ENCODE measurements at regions not wholly inside any gene's neighbourhood (a gene's known extent, or its start where the extent isn't known, plus 50 kb on each side); places are given as distances from the start of the nearest gene placed in this dataset.

DNA sequence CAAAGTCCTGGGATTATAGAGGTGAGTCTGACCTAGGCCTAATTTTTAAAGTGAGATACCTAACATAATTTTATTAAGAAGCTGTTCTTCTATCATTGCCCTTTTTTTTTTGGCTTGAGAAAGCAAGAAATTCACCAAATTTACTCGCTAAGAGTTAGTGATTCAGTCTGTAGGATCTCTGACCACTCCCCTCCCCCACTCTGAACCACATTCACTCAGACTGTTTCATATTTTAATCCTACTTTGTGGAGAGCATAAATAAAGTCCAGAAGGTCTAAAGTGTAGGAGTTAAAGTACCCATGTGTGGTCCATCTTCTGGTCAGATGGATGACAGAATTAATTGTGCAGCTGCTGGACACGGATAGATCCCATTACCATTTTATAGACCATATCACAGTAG lies 115.8 kb upstream of the MGAT5 start:
- DNase-seq (ENCODE audit: low spot score) (no peak), ATAC-seq (no peak)
- H3K27ac Mint-ChIP-seq = peak overlapping the region; percentile 21; the same call in 1 of the 2 replicates
- Histone ChIP-seq H4K20me1 (replicated peaks; ENCODE audit: insufficient read depth) (no peaks in the 10 kb centered on the region), H3F3A (replicated peaks; ENCODE audit: low read depth) (no peaks in the 10 kb centered on the region), H3K27me3 (ENCODE audit: insufficient read depth) (no peaks in the 10 kb centered on the region), H3K27ac (ENCODE audit: low read depth) (no peak overlapping the region), H3K79me2 (replicated peaks; ENCODE audit: insufficient read depth) (peaks cover 73% of the 10 kb centered on the region), H3K9me2 (ENCODE audit: insufficient read depth) (no peaks in the 10 kb centered on the region), H2AFZ (no peak overlapping the region), H3K4me2 (no peak overlapping the region), H3K4me1 (ENCODE audit: insufficient read depth) (peaks cover 51% of the 10 kb centered on the region), H3K4me3 (no peak overlapping the region), H3K36me3 (ENCODE audit: insufficient read depth) (no peaks in the 10 kb centered on the region)
- no peaks in the 10 kb centered on the region; the same call in 2 of the 3 replicates for H3K9me3 Mint-ChIP-seq
- H3K27me3 Mint-ChIP-seq (ENCODE audit: insufficient read depth, low read depth, poor library complexity) = peaks cover 9% of the 10 kb centered on the region
- no peaks in the 10 kb centered on the region for H3K36me3 Mint-ChIP-seq (ENCODE audit: low read depth)
- H3K4me1 Mint-ChIP-seq = peaks cover 74% of the 10 kb centered on the region
- H3K4me3 Mint-ChIP-seq = no peak overlapping the region
- TF ChIP-seq, protein P1, sequence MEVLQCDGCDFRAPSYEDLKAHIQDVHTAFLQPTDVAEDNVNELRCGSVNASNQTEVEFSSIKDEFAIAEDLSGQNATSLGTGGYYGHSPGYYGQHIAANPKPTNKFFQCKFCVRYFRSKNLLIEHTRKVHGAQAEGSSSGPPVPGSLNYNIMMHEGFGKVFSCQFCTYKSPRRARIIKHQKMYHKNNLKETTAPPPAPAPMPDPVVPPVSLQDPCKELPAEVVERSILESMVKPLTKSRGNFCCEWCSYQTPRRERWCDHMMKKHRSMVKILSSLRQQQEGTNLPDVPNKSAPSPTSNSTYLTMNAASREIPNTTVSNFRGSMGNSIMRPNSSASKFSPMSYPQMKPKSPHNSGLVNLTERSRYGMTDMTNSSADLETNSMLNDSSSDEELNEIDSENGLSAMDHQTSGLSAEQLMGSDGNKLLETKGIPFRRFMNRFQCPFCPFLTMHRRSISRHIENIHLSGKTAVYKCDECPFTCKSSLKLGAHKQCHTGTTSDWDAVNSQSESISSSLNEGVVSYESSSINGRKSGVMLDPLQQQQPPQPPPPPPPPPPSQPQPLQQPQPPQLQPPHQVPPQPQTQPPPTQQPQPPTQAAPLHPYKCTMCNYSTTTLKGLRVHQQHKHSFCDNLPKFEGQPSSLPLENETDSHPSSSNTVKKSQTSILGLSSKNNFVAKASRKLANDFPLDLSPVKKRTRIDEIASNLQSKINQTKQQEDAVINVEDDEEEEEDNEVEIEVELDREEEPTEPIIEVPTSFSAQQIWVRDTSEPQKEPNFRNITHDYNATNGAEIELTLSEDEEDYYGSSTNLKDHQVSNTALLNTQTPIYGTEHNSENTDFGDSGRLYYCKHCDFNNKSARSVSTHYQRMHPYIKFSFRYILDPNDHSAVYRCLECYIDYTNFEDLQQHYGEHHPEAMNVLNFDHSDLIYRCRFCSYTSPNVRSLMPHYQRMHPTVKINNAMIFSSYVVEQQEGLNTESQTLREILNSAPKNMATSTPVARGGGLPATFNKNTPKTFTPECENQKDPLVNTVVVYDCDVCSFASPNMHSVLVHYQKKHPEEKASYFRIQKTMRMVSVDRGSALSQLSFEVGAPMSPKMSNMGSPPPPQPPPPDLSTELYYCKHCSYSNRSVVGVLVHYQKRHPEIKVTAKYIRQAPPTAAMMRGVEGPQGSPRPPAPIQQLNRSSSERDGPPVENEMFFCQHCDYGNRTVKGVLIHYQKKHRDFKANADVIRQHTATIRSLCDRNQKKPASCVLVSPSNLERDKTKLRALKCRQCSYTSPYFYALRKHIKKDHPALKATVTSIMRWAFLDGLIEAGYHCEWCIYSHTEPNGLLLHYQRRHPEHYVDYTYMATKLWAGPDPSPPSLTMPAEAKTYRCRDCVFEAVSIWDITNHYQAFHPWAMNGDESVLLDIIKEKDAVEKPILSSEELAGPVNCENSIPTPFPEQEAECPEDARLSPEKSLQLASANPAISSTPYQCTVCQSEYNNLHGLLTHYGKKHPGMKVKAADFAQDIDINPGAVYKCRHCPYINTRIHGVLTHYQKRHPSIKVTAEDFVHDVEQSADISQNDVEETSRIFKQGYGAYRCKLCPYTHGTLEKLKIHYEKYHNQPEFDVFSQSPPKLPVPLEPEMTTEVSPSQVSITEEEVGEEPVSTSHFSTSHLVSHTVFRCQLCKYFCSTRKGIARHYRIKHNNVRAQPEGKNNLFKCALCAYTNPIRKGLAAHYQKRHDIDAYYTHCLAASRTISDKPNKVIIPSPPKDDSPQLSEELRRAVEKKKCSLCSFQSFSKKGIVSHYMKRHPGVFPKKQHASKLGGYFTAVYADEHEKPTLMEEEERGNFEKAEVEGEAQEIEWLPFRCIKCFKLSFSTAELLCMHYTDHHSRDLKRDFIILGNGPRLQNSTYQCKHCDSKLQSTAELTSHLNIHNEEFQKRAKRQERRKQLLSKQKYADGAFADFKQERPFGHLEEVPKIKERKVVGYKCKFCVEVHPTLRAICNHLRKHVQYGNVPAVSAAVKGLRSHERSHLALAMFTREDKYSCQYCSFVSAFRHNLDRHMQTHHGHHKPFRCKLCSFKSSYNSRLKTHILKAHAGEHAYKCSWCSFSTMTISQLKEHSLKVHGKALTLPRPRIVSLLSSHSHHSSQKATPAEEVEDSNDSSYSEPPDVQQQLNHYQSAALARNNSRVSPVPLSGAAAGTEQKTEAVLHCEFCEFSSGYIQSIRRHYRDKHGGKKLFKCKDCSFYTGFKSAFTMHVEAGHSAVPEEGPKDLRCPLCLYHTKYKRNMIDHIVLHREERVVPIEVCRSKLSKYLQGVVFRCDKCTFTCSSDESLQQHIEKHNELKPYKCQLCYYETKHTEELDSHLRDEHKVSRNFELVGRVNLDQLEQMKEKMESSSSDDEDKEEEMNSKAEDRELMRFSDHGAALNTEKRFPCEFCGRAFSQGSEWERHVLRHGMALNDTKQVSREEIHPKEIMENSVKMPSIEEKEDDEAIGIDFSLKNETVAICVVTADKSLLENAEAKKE (CRISPR knock-in tag; IDR thresholded peaks at IDR 0.05) = no peak
- TF ChIP-seq EZH2 (IDR thresholded peaks at IDR 0.05; ENCODE audit: low read depth, unreplicated experiment) = no peak
- TF ChIP-seq, protein P2, sequence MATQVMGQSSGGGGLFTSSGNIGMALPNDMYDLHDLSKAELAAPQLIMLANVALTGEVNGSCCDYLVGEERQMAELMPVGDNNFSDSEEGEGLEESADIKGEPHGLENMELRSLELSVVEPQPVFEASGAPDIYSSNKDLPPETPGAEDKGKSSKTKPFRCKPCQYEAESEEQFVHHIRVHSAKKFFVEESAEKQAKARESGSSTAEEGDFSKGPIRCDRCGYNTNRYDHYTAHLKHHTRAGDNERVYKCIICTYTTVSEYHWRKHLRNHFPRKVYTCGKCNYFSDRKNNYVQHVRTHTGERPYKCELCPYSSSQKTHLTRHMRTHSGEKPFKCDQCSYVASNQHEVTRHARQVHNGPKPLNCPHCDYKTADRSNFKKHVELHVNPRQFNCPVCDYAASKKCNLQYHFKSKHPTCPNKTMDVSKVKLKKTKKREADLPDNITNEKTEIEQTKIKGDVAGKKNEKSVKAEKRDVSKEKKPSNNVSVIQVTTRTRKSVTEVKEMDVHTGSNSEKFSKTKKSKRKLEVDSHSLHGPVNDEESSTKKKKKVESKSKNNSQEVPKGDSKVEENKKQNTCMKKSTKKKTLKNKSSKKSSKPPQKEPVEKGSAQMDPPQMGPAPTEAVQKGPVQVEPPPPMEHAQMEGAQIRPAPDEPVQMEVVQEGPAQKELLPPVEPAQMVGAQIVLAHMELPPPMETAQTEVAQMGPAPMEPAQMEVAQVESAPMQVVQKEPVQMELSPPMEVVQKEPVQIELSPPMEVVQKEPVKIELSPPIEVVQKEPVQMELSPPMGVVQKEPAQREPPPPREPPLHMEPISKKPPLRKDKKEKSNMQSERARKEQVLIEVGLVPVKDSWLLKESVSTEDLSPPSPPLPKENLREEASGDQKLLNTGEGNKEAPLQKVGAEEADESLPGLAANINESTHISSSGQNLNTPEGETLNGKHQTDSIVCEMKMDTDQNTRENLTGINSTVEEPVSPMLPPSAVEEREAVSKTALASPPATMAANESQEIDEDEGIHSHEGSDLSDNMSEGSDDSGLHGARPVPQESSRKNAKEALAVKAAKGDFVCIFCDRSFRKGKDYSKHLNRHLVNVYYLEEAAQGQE (IDR thresholded peaks at IDR 0.05; ENCODE audit: unreplicated experiment) = no peak
- no peak for TF ChIP-seq POLR2AphosphoS5 (IDR thresholded peaks at IDR 0.05; ENCODE audit: low read depth)
- no peak for TF ChIP-seq STAT1 (IDR thresholded peaks at IDR 0.05; ENCODE audit: unreplicated experiment)
- TF ChIP-seq, protein P3, sequence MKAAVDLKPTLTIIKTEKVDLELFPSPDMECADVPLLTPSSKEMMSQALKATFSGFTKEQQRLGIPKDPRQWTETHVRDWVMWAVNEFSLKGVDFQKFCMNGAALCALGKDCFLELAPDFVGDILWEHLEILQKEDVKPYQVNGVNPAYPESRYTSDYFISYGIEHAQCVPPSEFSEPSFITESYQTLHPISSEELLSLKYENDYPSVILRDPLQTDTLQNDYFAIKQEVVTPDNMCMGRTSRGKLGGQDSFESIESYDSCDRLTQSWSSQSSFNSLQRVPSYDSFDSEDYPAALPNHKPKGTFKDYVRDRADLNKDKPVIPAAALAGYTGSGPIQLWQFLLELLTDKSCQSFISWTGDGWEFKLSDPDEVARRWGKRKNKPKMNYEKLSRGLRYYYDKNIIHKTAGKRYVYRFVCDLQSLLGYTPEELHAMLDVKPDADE (IDR thresholded peaks at IDR 0.05) = no peak
- TF ChIP-seq, protein P4, sequence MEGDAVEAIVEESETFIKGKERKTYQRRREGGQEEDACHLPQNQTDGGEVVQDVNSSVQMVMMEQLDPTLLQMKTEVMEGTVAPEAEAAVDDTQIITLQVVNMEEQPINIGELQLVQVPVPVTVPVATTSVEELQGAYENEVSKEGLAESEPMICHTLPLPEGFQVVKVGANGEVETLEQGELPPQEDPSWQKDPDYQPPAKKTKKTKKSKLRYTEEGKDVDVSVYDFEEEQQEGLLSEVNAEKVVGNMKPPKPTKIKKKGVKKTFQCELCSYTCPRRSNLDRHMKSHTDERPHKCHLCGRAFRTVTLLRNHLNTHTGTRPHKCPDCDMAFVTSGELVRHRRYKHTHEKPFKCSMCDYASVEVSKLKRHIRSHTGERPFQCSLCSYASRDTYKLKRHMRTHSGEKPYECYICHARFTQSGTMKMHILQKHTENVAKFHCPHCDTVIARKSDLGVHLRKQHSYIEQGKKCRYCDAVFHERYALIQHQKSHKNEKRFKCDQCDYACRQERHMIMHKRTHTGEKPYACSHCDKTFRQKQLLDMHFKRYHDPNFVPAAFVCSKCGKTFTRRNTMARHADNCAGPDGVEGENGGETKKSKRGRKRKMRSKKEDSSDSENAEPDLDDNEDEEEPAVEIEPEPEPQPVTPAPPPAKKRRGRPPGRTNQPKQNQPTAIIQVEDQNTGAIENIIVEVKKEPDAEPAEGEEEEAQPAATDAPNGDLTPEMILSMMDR (conservative IDR thresholded peaks at IDR 0.05; ENCODE audit: low read depth in 2 of 2) = no peak
- no peak for TF ChIP-seq CREB1 (CRISPR knock-in tag; IDR thresholded peaks at IDR 0.05; ENCODE audit: low read depth)
- no peak for TF ChIP-seq JUNB (IDR thresholded peaks at IDR 0.05; ENCODE audit: unreplicated experiment)
- TF ChIP-seq ZNF114 (CRISPR knock-in tag; IDR thresholded peaks at IDR 0.05) = no peak
- no peak for TF ChIP-seq ZNF331 (CRISPR knock-in tag; IDR thresholded peaks at IDR 0.05; ENCODE audit: low read depth)
- no peak for TF ChIP-seq NANOG (IDR thresholded peaks at IDR 0.05; ENCODE audit: borderline replicate concordance)
- no peak for TF ChIP-seq EZH2phosphoT487 (IDR thresholded peaks at IDR 0.05; ENCODE audit: unreplicated experiment)

Measured in GM23338 (cell line).